ENCODE measurements at regions not wholly inside any gene's neighbourhood (a gene's known extent, or its start where the extent isn't known, plus 50 kb on each side); places are given as distances from the start of the nearest gene placed in this dataset.

DNA sequence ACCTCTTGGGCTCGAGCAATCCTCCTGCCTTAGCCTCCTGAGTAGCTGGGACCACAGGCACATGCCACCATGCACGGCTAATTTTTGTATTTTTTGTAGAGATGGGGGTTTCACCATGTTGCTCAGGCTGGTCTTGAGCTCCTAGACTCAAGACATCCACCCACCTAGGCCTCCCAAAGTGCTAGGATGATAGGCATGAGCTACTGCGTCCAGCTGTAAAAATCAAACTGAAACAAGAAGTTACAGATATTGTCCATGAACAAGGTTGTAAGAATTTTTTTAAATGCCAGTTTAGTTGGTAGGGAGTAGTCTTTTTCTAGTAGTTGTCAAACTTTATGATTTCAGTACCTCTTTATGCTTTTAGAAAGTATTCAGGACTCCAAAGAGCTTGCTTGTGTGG is 424.4 kb upstream of the PMFBP1 start:
- TF ChIP-seq, protein P1, sequence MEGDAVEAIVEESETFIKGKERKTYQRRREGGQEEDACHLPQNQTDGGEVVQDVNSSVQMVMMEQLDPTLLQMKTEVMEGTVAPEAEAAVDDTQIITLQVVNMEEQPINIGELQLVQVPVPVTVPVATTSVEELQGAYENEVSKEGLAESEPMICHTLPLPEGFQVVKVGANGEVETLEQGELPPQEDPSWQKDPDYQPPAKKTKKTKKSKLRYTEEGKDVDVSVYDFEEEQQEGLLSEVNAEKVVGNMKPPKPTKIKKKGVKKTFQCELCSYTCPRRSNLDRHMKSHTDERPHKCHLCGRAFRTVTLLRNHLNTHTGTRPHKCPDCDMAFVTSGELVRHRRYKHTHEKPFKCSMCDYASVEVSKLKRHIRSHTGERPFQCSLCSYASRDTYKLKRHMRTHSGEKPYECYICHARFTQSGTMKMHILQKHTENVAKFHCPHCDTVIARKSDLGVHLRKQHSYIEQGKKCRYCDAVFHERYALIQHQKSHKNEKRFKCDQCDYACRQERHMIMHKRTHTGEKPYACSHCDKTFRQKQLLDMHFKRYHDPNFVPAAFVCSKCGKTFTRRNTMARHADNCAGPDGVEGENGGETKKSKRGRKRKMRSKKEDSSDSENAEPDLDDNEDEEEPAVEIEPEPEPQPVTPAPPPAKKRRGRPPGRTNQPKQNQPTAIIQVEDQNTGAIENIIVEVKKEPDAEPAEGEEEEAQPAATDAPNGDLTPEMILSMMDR (IDR thresholded peaks at IDR 0.05; ENCODE audit: low read length), result no peak
- TF ChIP-seq EZH2 (IDR thresholded peaks at IDR 0.05; ENCODE audit: borderline replicate concordance, low read length), result no peak

Data from OCI-LY1 (cell line).